ENCODE measurements at regions not wholly inside any gene's neighbourhood (a gene's known extent, or its start where the extent isn't known, plus 50 kb on each side); places are given as distances from the start of the nearest gene placed in this dataset.

GRCh38 chr3:71961891-71962290 lies 176.9 kb upstream of the PROK2 start:
- H3K36me3 ChIP-seq (replicated peaks in 1 of 2; ENCODE audit: control insufficient read depth in 1 of 2, insufficient read depth in 2 of 2, low read length in 1 of 2): no peaks in the 10 kb centered on the region

More at GRCh38 chr3:71961891-71962290, 176.9 kb upstream of the PROK2 start:
- no peaks in the 10 kb centered on the region for H3K79me2 ChIP-seq (ENCODE audit: insufficient read depth)
- CTCF ChIA-PET: interaction anchor here (0.8 kb wide), 1 partner anchor 14 kb away, joined by 3 read pairs; no protein-coding TSS in a partner anchor
- H3F3A ChIP-seq (replicated peaks; ENCODE audit: insufficient read depth): no peaks in the 10 kb centered on the region
- POLR2A ChIA-PET: no interaction called here
- H3K9ac ChIP-seq: no peak overlapping the region
- no peak overlapping the region for H2AFZ ChIP-seq (ENCODE audit: low read depth)
- H3K9me3 ChIP-seq: no peaks in the 10 kb centered on the region
- DNase-seq: no peak
- H4K20me1 ChIP-seq (ENCODE audit: insufficient read depth): no peaks in the 10 kb centered on the region
- H3K27me3 ChIP-seq (ENCODE audit: insufficient read depth): 0 out of 2 replicates have a peak, but pooled peaks cover 6% of the 10 kb centered on the region
- H3K4me3 ChIP-seq (ENCODE audit: low read depth in 2 of 2, low read length in 1 of 2): no peak overlapping the region
- H3K4me1 ChIP-seq (ENCODE audit: control insufficient read depth in 1 of 2, insufficient read depth in 2 of 2, low read depth in 1 of 2, low read length in 1 of 2): peaks cover 0 to 9% of the 10 kb centered on the region in 2 experiments; a peak in 1 of 4 replicates
- H3K9me2 ChIP-seq: no peaks in the 10 kb centered on the region
- no peak overlapping the region for H3K4me2 ChIP-seq
- TF ChIP-seq TCF12 (IDR thresholded peaks at IDR 0.05) (no peak), MEF2A (IDR thresholded peaks at IDR 0.05; ENCODE audit: borderline replicate concordance, low read depth) (no peak), RXRA (IDR thresholded peaks at IDR 0.05; ENCODE audit: borderline replicate concordance, low read depth) (no peak), USF1 (IDR thresholded peaks at IDR 0.05; ENCODE audit: borderline replicate concordance, low read depth) (no peak), FOSL2 (IDR thresholded peaks at IDR 0.05; ENCODE audit: borderline replicate concordance, low read depth) (no peak), FOXJ3 (CRISPR knock-in tag; IDR thresholded peaks at IDR 0.05) (no peak), ELF1 (IDR thresholded peaks at IDR 0.05) (no peak), PBX3 (IDR thresholded peaks at IDR 0.05) (no peak), RFX5 (IDR thresholded peaks at IDR 0.05; ENCODE audit: low read length) (no peak), RCOR1 (IDR thresholded peaks at IDR 0.05; ENCODE audit: low read length) (no peak), ZBTB33 (IDR thresholded peaks at IDR 0.05; ENCODE audit: borderline replicate concordance, low read depth) (no peak), MAX (IDR thresholded peaks at IDR 0.05; ENCODE audit: low read depth) (no peak)
- H3K27ac ChIP-seq (ENCODE audit: low read depth in 2 of 2, low read length in 1 of 2): no peak overlapping the region
- WGBS (ENCODE audit: low lambda C conversion rate): 71% methylated on average over 2 of the region's 2 CpGs
